Loucy (cell line): ENCODE measurements at regions not wholly inside any gene's neighbourhood (a gene's known extent, or its start where the extent isn't known, plus 50 kb on each side); places are given as distances from the start of the nearest gene placed in this dataset.
"Not testable (repeated sequence)": the region's sequence is repeated elsewhere in the genome, so short reads cannot be mapped to it uniquely, and the experiment has no call there.

Experiments
- H2AFZ ChIP-seq: fragments of 200-600 bp; sonication (generic); 2 replicates; pipeline ENCODE4 v1.6.0; 2016; ENCODE audit warnings: antibody characterized with exemption, mild to moderate bottlenecking, low read length, moderate library complexity
- H3F3A ChIP-seq: fragments of 200-600 bp; 2 replicates; pipeline ENCODE4 v1.6.0; 2016; ENCODE audit warnings: antibody characterized with exemption, low read depth, mild to moderate bottlenecking
- H3K27me3 ChIP-seq: fragments of 200-600 bp; sonication (generic); 2 replicates; pipeline ENCODE4 v1.6.1; 2014; ENCODE audit warnings: low read length, mild to moderate bottlenecking; ENCODE audit not compliant: insufficient read depth, poor library complexity, severe bottlenecking
- H3K36me3 ChIP-seq: fragments of 200-600 bp; sonication (generic); 2 replicates; pipeline ENCODE4 v1.6.1; 2016; ENCODE audit warnings: low read length; ENCODE audit not compliant: insufficient read depth
- H3K4me1 ChIP-seq: fragments of 200-600 bp; sonication (generic); 2 replicates; pipeline ENCODE4 v1.5.1; 2014; ENCODE audit warnings: low read length, mild to moderate bottlenecking; ENCODE audit not compliant: insufficient read depth, poor library complexity, severe bottlenecking
- H3K4me2 ChIP-seq: fragments of 200-600 bp; sonication (generic); 2 replicates; pipeline ENCODE4 v1.6.0; 2014; ENCODE audit warnings: antibody characterized with exemption, low read length, low read depth, mild to moderate bottlenecking; ENCODE audit not compliant: poor library complexity, severe bottlenecking
- H3K4me3 ChIP-seq: fragments of 200-600 bp; sonication (generic); 2 replicates; pipeline ENCODE4 v1.5.1; 2014; ENCODE audit warnings: low read length, mild to moderate bottlenecking, mixed read lengths; ENCODE audit not compliant: poor library complexity, severe bottlenecking
- H3K79me2 ChIP-seq: fragments of 200-600 bp; sonication (generic); 2 replicates; pipeline ENCODE4 v1.6.1; 2014; ENCODE audit warnings: low read length; ENCODE audit not compliant: insufficient read depth
- H3K9ac ChIP-seq: fragments of 200-600 bp; sonication (generic); 2 replicates; pipeline ENCODE4 v1.6.0; 2014; ENCODE audit warnings: mild to moderate bottlenecking, low read depth, low read length, moderate library complexity; ENCODE audit not compliant: poor library complexity, severe bottlenecking
- H3K9me2 ChIP-seq: fragments of 200-600 bp; sonication (generic); replicated peaks from 2 replicates; pipeline ENCODE4 v1.6.1; 2016; ENCODE audit warnings: low read depth, low read length, mixed read lengths
- H3K9me3 ChIP-seq: fragments of 200-600 bp; sonication (generic); 2 replicates; pipeline ENCODE4 v1.6.1; 2014; ENCODE audit warnings: mild to moderate bottlenecking, antibody characterized with exemption, low read length, low read depth; ENCODE audit not compliant: insufficient read depth
- H4K20me1 ChIP-seq: fragments of 200-600 bp; sonication (generic); 2 replicates; pipeline ENCODE4 v1.6.0; 2014; ENCODE audit warnings: antibody characterized with exemption, low read length, mild to moderate bottlenecking; ENCODE audit not compliant: insufficient read depth, poor library complexity, severe bottlenecking
- CTCF ChIP-seq: fragments of 200-600 bp; sonication (generic); conservative IDR thresholded peaks from 2 replicates; pipeline ENCODE4 v1.5.1; 2014; ENCODE audit warnings: mild to moderate bottlenecking, antibody characterized with exemption, low read length
- EZH2phosphoT487 ChIP-seq: fragments of 200-600 bp; IDR thresholded peaks from 2 replicates; pipeline ENCODE4 v1.6.1; 2018; ENCODE audit warnings: antibody characterized with exemption, mild to moderate bottlenecking, moderate library complexity, borderline replicate concordance

GRCh38 chr1:37184789-37185188 lies 150.5 kb upstream of the GRIK3 start:
- Histone ChIP-seq H3K9me2 (no peaks in the 10 kb centered on the region), H3K9ac (no peak overlapping the region), H3K4me3 (no peak overlapping the region), H3K27me3 (no peaks in the 10 kb centered on the region), H3K9me3 (no peaks in the 10 kb centered on the region), H3K4me1 (no peaks in the 10 kb centered on the region), H2AFZ (no peak overlapping the region), H3K4me2 (no peak overlapping the region), H3F3A (no peaks in the 10 kb centered on the region), H3K36me3 (no peaks in the 10 kb centered on the region), H4K20me1 (no peaks in the 10 kb centered on the region), H3K79me2 (no peaks in the 10 kb centered on the region)
- no peak for TF ChIP-seq EZH2phosphoT487

GRCh38 chr1:37186246-37186756 lies 152.0 kb upstream of the GRIK3 start:
- H3K9ac ChIP-seq = no peak overlapping the region
- no peak overlapping the region for H2AFZ ChIP-seq
- H3K36me3 ChIP-seq = no peaks in the 10 kb centered on the region
- no peak for TF ChIP-seq CTCF
- TF ChIP-seq EZH2phosphoT487 = no peak
- no peaks in the 10 kb centered on the region for H3K27me3 ChIP-seq
- no peak overlapping the region for H3K4me3 ChIP-seq
- no peaks in the 10 kb centered on the region for H4K20me1 ChIP-seq
- no peak overlapping the region for H3K4me2 ChIP-seq
- no peaks in the 10 kb centered on the region for H3K79me2 ChIP-seq
- no peaks in the 10 kb centered on the region for H3F3A ChIP-seq
- no peaks in the 10 kb centered on the region for H3K9me2 ChIP-seq
- H3K4me1 ChIP-seq = no peaks in the 10 kb centered on the region
- H3K9me3 ChIP-seq = no peaks in the 10 kb centered on the region

GRCh38 chr1:37189111-37189510 lies 154.8 kb upstream of the GRIK3 start:
- no peaks in the 10 kb centered on the region for H3K27me3 ChIP-seq
- no peaks in the 10 kb centered on the region for H3K9me2 ChIP-seq
- H3K4me2 ChIP-seq = no peak overlapping the region
- no peak overlapping the region for H3K4me3 ChIP-seq
- H3K4me1 ChIP-seq = no peaks in the 10 kb centered on the region
- no peaks in the 10 kb centered on the region for H3K36me3 ChIP-seq
- no peaks in the 10 kb centered on the region for H3F3A ChIP-seq
- no peak overlapping the region for H3K9ac ChIP-seq
- H3K79me2 ChIP-seq = no peaks in the 10 kb centered on the region
- H4K20me1 ChIP-seq = no peaks in the 10 kb centered on the region
- no peaks in the 10 kb centered on the region for H3K9me3 ChIP-seq
- TF ChIP-seq EZH2phosphoT487 = no peak
- no peak for TF ChIP-seq CTCF
- H2AFZ ChIP-seq = no peak overlapping the region

- Histone ChIP-seq H3F3A (no peaks in the 10 kb centered on the region), H3K9ac (no peak overlapping the region), H4K20me1 (no peaks in the 10 kb centered on the region), H3K9me2 (no peaks in the 10 kb centered on the region), H2AFZ (no peak overlapping the region), H3K9me3 (no peaks in the 10 kb centered on the region), H3K4me2 (no peak overlapping the region), H3K36me3 (no peaks in the 10 kb centered on the region), H3K27me3 (no peaks in the 10 kb centered on the region), H3K79me2 (no peaks in the 10 kb centered on the region), H3K4me3 (no peak overlapping the region), H3K4me1 (no peaks in the 10 kb centered on the region)
- TF ChIP-seq EZH2phosphoT487 (no peak), CTCF (no peak)
Observed at GRCh38 chr1:37197411-37197810, 163.1 kb upstream of the GRIK3 start.

- H2AFZ ChIP-seq, H3F3A ChIP-seq, H3K4me1 ChIP-seq, H3K36me3 ChIP-seq, H3K9ac ChIP-seq, H3K27me3 ChIP-seq, H3K9me2 ChIP-seq, H3K9me3 ChIP-seq, H4K20me1 ChIP-seq, H3K4me2 ChIP-seq, H3K79me2 ChIP-seq, H3K4me3 ChIP-seq: not testable (repeated sequence)
Observed at GRCh38 chr1:37214305-37214704, 180.0 kb upstream of the GRIK3 start.
